ENCODE measurements at regions not wholly inside any gene's neighbourhood (a gene's known extent, or its start where the extent isn't known, plus 50 kb on each side); places are given as distances from the start of the nearest gene placed in this dataset.

DNA sequence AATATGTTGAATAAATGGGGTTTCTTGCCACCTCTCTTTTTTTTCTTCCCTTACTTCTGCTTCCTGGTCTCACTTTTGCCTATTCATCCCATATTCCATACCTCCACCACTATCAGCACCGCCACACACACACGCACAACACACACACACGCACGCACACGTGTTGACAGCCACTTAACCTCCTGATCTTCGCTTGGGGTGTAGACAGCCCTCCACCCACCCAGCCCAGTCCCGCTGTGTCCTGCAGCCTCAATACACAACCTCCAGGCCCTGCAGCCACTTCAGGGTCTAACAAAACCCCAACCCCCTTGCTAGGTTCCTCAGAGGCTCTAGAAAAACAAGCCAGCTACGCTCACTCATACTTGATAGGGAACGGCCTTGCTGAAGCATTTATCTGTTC is 72.3 kb downstream of the LINC00237 start:
- intact Hi-C loops (cut with DNase I) = no loop called here
- Histone ChIP-seq H3K36me3 (replicated peaks in 1 of 2) (no peaks in the 10 kb centered on the region), H3K4me3 (no peak overlapping the region), H3K27me3 (no peaks in the 10 kb centered on the region), H3K4me1 (replicated peaks in 1 of 2) (no peaks in the 10 kb centered on the region), H3K9me3 (replicated peaks in 1 of 3) (no peaks in the 10 kb centered on the region), H3K27ac (no peak overlapping the region)
- TF ChIP-seq, protein P1, sequence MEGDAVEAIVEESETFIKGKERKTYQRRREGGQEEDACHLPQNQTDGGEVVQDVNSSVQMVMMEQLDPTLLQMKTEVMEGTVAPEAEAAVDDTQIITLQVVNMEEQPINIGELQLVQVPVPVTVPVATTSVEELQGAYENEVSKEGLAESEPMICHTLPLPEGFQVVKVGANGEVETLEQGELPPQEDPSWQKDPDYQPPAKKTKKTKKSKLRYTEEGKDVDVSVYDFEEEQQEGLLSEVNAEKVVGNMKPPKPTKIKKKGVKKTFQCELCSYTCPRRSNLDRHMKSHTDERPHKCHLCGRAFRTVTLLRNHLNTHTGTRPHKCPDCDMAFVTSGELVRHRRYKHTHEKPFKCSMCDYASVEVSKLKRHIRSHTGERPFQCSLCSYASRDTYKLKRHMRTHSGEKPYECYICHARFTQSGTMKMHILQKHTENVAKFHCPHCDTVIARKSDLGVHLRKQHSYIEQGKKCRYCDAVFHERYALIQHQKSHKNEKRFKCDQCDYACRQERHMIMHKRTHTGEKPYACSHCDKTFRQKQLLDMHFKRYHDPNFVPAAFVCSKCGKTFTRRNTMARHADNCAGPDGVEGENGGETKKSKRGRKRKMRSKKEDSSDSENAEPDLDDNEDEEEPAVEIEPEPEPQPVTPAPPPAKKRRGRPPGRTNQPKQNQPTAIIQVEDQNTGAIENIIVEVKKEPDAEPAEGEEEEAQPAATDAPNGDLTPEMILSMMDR (IDR thresholded peaks at IDR 0.05) = no peak
- TF ChIP-seq POLR2A (IDR thresholded peaks at IDR 0.05) = no peak
- no peak for DNase-seq
- WGBS, 4 donors = 80 to 87% (median 81%) methylated on average over 9 of the region's 9 CpGs

DNA sequence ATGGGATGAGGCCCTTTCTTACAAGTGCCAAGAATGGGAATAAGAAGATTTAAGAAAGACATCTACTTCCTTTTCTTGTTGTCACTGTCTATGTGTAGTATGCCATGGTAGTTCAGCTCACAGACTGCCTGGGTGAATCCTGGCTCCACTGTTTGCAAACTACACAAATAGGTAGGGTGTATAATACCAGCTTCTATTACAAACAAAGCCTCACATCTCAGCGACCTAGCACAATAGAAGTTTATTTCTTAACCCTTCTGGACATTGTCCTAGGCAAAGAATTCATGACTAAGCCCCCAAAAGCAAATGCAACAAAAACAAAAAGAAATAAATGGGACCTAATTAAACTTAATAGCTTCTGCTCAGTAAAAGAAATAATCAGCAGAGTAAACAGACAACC is 74.5 kb downstream of the LINC00237 start:
- H3K4me3 ChIP-seq = no peak overlapping the region
- WGBS, 4 donors = 18 to 51% (median 34%) methylated on average over 1 of the region's 1 CpG
- TF ChIP-seq POLR2A (IDR thresholded peaks at IDR 0.05) = no peak
- intact Hi-C loops (cut with DNase I) = no loop called here
- no peak overlapping the region for H3K27ac ChIP-seq
- H3K9me3 ChIP-seq (replicated peaks in 1 of 3) = no peaks in the 10 kb centered on the region
- H3K27me3 ChIP-seq = no peaks in the 10 kb centered on the region
- DNase-seq = no peak
- no peaks in the 10 kb centered on the region for H3K36me3 ChIP-seq (replicated peaks in 1 of 2)
- H3K4me1 ChIP-seq (replicated peaks in 1 of 2) = no peaks in the 10 kb centered on the region

DNA sequence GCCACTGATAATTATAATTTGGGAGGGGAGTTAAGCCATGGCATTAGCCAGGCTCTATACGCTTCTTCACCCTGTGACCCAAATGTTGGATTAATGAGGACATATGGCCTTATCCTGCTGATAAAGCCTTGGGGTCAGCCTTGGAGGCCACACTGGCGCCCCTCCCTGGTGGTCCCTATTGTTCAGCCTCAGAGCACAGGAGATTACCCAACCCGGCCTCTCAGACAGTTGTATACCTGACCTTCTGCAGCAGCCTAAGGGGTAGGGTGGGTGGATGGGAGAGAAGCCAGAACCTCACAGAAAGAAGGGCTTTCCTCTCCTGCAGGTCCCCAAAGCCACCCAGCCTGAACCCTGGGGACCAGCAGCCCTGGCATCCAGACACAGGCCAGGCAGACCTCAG is 76.8 kb downstream of the LINC00237 start:
- no peaks in the 10 kb centered on the region for H3K9me3 ChIP-seq (replicated peaks in 1 of 3)
- H3K27me3 ChIP-seq = no peaks in the 10 kb centered on the region
- WGBS, 4 donors = 55 to 82% (median 67%) methylated on average over 2 to 3 of the region's 3 CpGs
- no peak for DNase-seq
- no peaks in the 10 kb centered on the region for H3K36me3 ChIP-seq (replicated peaks in 1 of 2)
- TF ChIP-seq POLR2A (IDR thresholded peaks at IDR 0.05) = no peak
- TF ChIP-seq, protein P1 (IDR thresholded peaks at IDR 0.05) = no peak
- intact Hi-C loops (cut with DNase I) = no loop called here
- H3K4me1 ChIP-seq (replicated peaks in 1 of 2) = no peaks in the 10 kb centered on the region
- no peak overlapping the region for H3K27ac ChIP-seq
- H3K4me3 ChIP-seq = no peak overlapping the region

DNA sequence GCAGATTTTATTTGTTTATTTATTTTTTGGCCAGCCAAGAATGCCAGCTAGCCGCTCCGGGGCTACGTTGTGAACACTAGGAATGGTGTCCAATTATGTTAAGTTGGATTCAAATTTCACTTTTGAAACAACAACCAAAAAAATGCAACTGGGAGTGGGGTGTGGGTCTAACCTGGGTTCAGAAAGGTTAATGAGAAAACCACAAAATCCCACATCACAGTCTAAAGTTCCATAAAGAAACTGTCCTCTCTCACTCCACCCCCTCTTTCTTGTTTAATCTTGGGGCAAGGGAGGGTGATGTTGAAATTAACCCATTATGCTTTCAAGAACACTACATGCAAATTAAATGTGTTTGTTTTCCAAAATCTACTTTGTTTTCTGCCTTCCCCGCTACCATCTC is 77.2 kb downstream of the LINC00237 start:
- intact Hi-C loops (cut with DNase I) = no loop called here
- TF ChIP-seq, protein P1 (IDR thresholded peaks at IDR 0.05) = no peak
- no peak for TF ChIP-seq POLR2A (IDR thresholded peaks at IDR 0.05)
- no peak for DNase-seq
- Histone ChIP-seq H3K4me3 (no peak overlapping the region), H3K4me1 (replicated peaks in 1 of 2) (no peaks in the 10 kb centered on the region), H3K27ac (no peak overlapping the region), H3K36me3 (replicated peaks in 1 of 2) (no peaks in the 10 kb centered on the region), H3K27me3 (no peaks in the 10 kb centered on the region), H3K9me3 (replicated peaks in 1 of 3) (no peaks in the 10 kb centered on the region)
- 74 to 79% (median 76%) methylated on average over 4 of the region's 4 CpGs for WGBS, 4 donors

DNA sequence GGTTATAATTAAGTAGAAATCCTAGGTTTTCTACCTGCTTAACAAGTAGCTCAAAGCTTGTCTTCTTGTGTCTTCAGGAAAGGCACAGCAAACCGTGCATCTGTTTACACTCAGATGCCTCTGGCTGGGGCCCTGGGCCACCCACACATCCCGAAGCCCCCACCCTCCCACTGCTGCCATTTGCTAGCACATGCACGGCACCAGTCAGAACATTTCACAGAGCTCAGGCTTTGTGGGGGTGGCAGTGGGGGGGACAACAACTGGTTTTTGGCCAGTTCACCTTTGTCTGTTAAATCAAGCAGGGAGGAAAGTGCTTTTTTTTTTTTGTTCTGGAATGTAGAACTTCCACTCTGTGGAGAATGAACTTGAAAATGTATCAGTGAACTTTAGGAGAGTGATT is 77.7 kb downstream of the LINC00237 start:
- whole genome bisulfite sequencing, 4 donors = 38 to 45% (median 39%) methylated on average over 3 of the region's 3 CpGs
- TF ChIP-seq POLR2A (IDR thresholded peaks at IDR 0.05) = no peak
- TF ChIP-seq, protein P1 (IDR thresholded peaks at IDR 0.05) = no peak
- Histone ChIP-seq H3K4me3 (no peak overlapping the region), H3K27me3 (no peaks in the 10 kb centered on the region), H3K9me3 (replicated peaks in 1 of 3) (no peaks in the 10 kb centered on the region), H3K36me3 (replicated peaks in 1 of 2) (no peaks in the 10 kb centered on the region), H3K27ac (no peak overlapping the region), H3K4me1 (replicated peaks in 1 of 2) (no peaks in the 10 kb centered on the region)
- DNase-seq = no peak
- intact Hi-C loops (cut with DNase I) = no loop called here

Measured in adrenal gland (tissue), 9 donors.